NCI-H1048 (cell line): ENCODE measurements at regions not wholly inside any gene's neighbourhood (a gene's known extent, or its start where the extent isn't known, plus 50 kb on each side); places are given as distances from the start of the nearest gene placed in this dataset.
"Not testable (repeated sequence)": the region's sequence is repeated elsewhere in the genome, so short reads cannot be mapped to it uniquely, and the experiment has no call there.

Source experiments
- DNase-seq: peaks from one replicate; lab custom pipeline; 2025; lab: John Stamatoyannopoulos, UW

GRCh38 chr9:78967596-78968217, 604.1 kb upstream of the TLE4 start:
- DNase-seq, result no peak

GRCh38 chr9:78970375-78970774, 601.4 kb upstream of the TLE4 start:
- DNase-seq, result no peak

- no peak for DNase-seq
These were observed 600.2 kb upstream of the TLE4 start for GRCh38 chr9:78971540-78971939.

GRCh38 chr9:78972303-78972999, 599.3 kb upstream of the TLE4 start:
- DNase-seq, result no peak

- no peak for DNase-seq
These were observed 597.9 kb upstream of the TLE4 start for GRCh38 chr9:78973907-78974306.

- no peak for DNase-seq
These were observed 588.9 kb upstream of the TLE4 start for GRCh38 chr9:78982849-78983248.

- DNase-seq, result no peak
These were observed 586.6 kb upstream of the TLE4 start for GRCh38 chr9:78985084-78985738.

- DNase-seq, result no peak
These were observed 585.3 kb upstream of the TLE4 start for GRCh38 chr9:78986446-78986845.

GRCh38 chr9:78989031-78989658, 582.6 kb upstream of the TLE4 start:
- no peak for DNase-seq

- no peak for DNase-seq
These were observed 577.3 kb upstream of the TLE4 start for GRCh38 chr9:78994471-78994870.

- not testable (repeated sequence) for DNase-seq
These were observed 576.8 kb upstream of the TLE4 start for GRCh38 chr9:78994974-78995373.

- no peak for DNase-seq
These were observed 574.5 kb upstream of the TLE4 start for GRCh38 chr9:78997296-78997695.

- DNase-seq, result no peak
These were observed 571.3 kb upstream of the TLE4 start for GRCh38 chr9:79000230-79001002.

GRCh38 chr9:79001012-79001411, 570.8 kb upstream of the TLE4 start:
- no peak for DNase-seq

GRCh38 chr9:79003514-79003913, 568.3 kb upstream of the TLE4 start:
- no peak for DNase-seq

GRCh38 chr9:79004032-79004431, 567.7 kb upstream of the TLE4 start:
- DNase-seq, result no peak

- DNase-seq, result no peak
These were observed 565.2 kb upstream of the TLE4 start for GRCh38 chr9:79006546-79006945.

- no peak for DNase-seq
These were observed 563.9 kb upstream of the TLE4 start for GRCh38 chr9:79007701-79008483.

- no peak for DNase-seq
These were observed 562.8 kb upstream of the TLE4 start for GRCh38 chr9:79008916-79009315.

- DNase-seq, result no peak
These were observed 560.3 kb upstream of the TLE4 start for GRCh38 chr9:79011461-79011860.

- DNase-seq, result no peak
These were observed 559.2 kb upstream of the TLE4 start for GRCh38 chr9:79012561-79012960.
